ENCODE measurements at regions not wholly inside any gene's neighbourhood (a gene's known extent, or its start where the extent isn't known, plus 50 kb on each side); places are given as distances from the start of the nearest gene placed in this dataset.

DNA sequence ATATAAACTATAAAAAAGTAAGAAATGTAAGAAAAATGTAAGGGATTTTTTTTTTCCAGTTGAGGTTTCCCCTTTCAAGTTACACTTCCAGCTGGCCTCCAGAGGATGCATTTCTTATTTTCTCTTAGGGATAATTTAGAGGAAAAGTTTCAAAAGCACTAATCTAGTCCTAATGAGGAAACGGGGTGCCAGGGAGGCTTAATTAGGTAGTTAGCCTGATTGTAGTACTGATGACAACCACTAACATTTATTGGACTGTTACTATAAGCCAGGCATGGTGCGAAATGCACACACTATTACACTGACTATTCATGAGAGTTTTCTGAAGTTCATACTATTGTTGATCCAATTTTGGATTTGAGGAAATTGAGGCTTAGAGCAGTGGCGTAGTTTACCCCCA, 290.8 kb upstream of the FMN2 start:
- Mint-ChIP-seq H3K36me3 (ENCODE audit: low read depth) (no peaks in the 10 kb centered on the region), H3K27me3 (no peaks in the 10 kb centered on the region), H3K9me3 (ENCODE audit: low read depth) (no peaks in the 10 kb centered on the region), H3K4me3 (no peak overlapping the region), H3K27ac (no peak overlapping the region), H3K4me1 (peaks cover 6% of the 10 kb centered on the region)
- intact Hi-C loops (cut with DNase I, micrococcal nuclease), result loop anchor here in 1 of 2 experiments (5.0 kb wide), 2 partner anchors 49 to 394 kb away; no protein-coding TSS in a partner anchor
- ChIA-PET CTCF (no interaction called here), POLR2A (no interaction called here)
- no peak for ATAC-seq
- no peak for DNase-seq

DNA sequence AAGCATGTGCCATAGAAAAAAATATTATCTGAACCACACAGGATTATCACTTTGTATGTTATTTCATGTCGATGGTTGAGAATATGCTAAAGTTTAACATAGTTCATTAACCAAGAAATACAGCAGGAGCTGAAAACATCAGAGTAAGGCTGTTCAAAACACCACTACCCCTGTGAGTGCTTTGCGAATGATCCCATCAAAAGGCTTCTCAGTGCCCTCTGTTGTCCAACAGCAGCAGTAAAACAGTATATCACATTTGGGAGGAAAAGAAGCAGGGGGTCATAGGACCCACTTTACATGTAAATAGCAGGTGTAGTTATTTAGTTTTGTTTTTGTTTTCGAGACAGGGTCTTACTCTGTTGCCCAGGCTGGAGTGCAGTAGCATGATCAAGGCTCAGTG, 289.4 kb upstream of the FMN2 start:
- DNase-seq, result no peak
- H3K4me3 Mint-ChIP-seq, result no peak overlapping the region
- no peaks in the 10 kb centered on the region for H3K27me3 Mint-ChIP-seq
- ATAC-seq, result no peak
- ChIA-PET POLR2A (no interaction called here), CTCF (interaction anchor here (1.0 to 1.5 kb wide), 4 partner anchors 8 to 96 kb away, joined by 3 to 4 read pairs (median 3); no protein-coding TSS in a partner anchor)
- H3K27ac Mint-ChIP-seq, result no peak overlapping the region
- no peaks in the 10 kb centered on the region for H3K9me3 Mint-ChIP-seq (ENCODE audit: low read depth)
- peaks cover 7% of the 10 kb centered on the region for H3K4me1 Mint-ChIP-seq
- H3K36me3 Mint-ChIP-seq (ENCODE audit: low read depth), result no peaks in the 10 kb centered on the region
- intact Hi-C loops (cut with DNase I, micrococcal nuclease), result loop anchor here in 1 of 2 experiments (5.0 kb wide), 2 partner anchors 50 to 395 kb away; no protein-coding TSS in a partner anchor

DNA sequence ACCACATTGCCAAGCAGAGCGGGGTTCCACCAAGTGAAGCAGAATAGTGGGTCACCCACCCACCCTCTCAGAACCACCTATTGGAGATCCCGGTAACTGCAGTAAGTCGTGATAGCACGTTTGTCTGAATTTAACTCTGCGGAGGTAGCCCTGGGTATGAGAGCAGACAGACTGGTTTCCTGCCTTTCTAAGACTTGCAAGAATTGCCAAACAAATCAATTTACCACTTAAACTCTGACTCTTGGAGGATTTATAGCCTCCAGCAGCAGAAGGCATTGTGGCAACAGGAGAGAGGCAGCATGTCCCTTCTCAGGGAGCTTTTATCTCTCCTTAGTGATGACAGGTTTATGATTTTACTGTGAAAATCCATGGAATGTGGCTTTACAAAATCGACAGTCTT, 287.9 kb upstream of the FMN2 start:
- POLR2A ChIA-PET, result no interaction called here
- Mint-ChIP-seq H3K4me1 (peaks cover 7% of the 10 kb centered on the region), H3K9me3 (ENCODE audit: low read depth) (no peaks in the 10 kb centered on the region), H3K27me3 (no peaks in the 10 kb centered on the region), H3K4me3 (no peak overlapping the region), H3K36me3 (ENCODE audit: low read depth) (no peaks in the 10 kb centered on the region), H3K27ac (no peak overlapping the region)
- no peak for ATAC-seq
- DNase-seq, result no peak
- CTCF ChIA-PET, result no interaction called here
- intact Hi-C loops (cut with DNase I, micrococcal nuclease), result loop anchor here in 1 of 2 experiments (5.0 kb wide), 2 partner anchors 51 to 396 kb away; no protein-coding TSS in a partner anchor

DNA sequence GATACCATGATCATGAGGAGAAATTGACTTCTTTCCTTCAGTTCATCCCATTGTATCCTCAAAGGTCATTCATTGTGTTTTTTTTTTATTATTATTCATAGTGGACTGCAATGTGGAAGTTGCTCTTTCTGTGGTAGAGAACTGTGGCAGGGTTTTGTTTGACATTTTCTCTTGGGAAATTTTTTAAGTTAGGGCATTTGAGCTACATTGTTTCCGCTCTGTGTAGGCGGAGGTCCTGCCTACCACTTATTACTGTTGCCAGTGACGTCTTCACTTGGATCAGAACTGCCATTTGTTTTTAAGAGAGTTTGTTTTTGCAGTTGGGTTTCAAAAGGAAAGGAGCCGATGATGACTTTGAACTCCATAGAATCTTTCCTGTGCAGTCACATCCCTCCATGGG, 287.4 kb upstream of the FMN2 start:
- ChIA-PET POLR2A (interaction anchor here (0.6 kb wide), 1 partner anchor 208 kb away, joined by 4 read pairs; no protein-coding TSS in a partner anchor), CTCF (interaction anchor here (1.6 kb wide), 1 partner anchor 14 kb away, joined by 3 read pairs; no protein-coding TSS in a partner anchor)
- intact Hi-C loops (cut with DNase I, micrococcal nuclease), result loop anchor here in 1 of 2 experiments (5.0 kb wide), 2 partner anchors 52 to 397 kb away; no protein-coding TSS in a partner anchor
- Mint-ChIP-seq H3K36me3 (ENCODE audit: low read depth) (no peaks in the 10 kb centered on the region), H3K27me3 (no peaks in the 10 kb centered on the region), H3K4me3 (no peak overlapping the region), H3K27ac (no peak overlapping the region), H3K9me3 (ENCODE audit: low read depth) (no peaks in the 10 kb centered on the region), H3K4me1 (peaks cover 7% of the 10 kb centered on the region)
- DNase-seq (no peak), ATAC-seq (no peak)

DNA sequence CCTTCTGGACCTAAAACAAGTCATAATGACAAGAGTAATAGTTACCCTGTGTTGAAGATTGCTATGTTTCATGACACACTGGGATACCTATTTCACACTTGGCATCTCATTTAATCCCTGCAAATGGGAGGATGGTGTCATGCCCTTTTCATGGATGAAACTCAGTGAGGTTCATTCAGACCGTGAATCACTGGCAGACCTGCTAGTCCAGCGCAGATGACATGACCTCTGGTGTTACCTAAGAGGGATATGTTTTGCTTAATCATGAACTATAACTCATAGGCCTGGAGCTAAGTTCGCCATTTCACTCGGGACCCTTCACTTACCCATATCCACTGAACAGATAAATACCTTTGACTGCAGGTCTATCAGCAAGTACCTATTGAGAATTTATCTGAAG, 286.6 kb upstream of the FMN2 start:
- H3K9me3 Mint-ChIP-seq (ENCODE audit: low read depth), result no peaks in the 10 kb centered on the region
- intact Hi-C loops (cut with DNase I, micrococcal nuclease), result loop anchor here in 1 of 2 experiments (5.0 kb wide), 1 partner anchor 143 kb away; no protein-coding TSS in a partner anchor
- H3K4me1 Mint-ChIP-seq, result peaks cover 11% of the 10 kb centered on the region
- H3K36me3 Mint-ChIP-seq (ENCODE audit: low read depth), result no peaks in the 10 kb centered on the region
- ChIA-PET POLR2A (no interaction called here), CTCF (interaction anchor here (1.1 to 1.6 kb wide), 2 partner anchors 13 to 87 kb away, joined by 3 read pairs; no protein-coding TSS in a partner anchor)
- no peak overlapping the region for H3K27ac Mint-ChIP-seq
- DNase-seq (no peak), ATAC-seq (no peak)
- no peaks in the 10 kb centered on the region for H3K27me3 Mint-ChIP-seq
- H3K4me3 Mint-ChIP-seq, result no peak overlapping the region

DNA sequence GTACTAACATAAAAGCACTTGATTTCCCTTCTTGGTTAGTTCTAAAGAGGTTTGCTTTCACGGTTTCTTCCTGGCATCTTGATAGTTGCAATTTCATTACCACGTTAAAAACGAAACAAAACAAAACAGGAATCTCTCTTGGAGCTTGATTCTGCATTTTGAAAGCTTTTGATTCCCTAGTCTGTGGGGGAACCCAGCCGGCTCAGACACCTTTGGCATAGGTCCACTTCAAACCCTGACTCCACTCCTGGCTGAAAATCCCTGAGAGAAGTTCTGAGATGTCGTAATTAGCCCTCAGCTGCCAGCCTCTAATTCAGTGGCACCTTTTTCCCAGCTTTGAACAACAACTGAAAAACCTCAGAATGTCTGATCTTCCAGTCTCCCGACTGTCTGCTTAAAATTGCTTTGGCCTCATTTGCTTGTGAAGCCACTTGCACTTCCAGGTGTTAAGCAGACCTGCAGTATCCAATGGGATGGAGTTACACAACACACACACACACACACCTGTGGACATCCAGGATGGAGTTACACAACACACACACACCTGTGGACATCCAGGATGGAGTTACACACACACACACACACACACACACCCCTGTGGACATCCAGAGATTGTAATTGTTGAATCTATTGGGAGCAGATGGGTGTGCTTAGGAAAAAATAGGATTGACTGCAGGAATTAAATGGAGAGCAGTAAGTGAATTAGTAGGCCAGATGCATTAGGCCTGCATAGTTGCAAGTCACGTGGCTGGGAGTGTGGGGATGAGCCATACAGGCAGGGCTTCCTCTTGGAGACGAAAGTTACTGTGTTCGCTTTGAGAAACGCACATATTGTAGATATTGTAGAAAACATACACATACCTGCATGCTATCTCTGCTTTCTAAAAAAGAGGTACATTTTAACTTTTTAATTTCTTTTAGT, 285.6 kb upstream of the FMN2 start:
- Mint-ChIP-seq H3K9me3 (ENCODE audit: low read depth) (no peaks in the 10 kb centered on the region), H3K4me3 (no peak overlapping the region), H3K36me3 (ENCODE audit: low read depth) (no peaks in the 10 kb centered on the region), H3K27ac (no peak overlapping the region), H3K4me1 (peaks cover 20% of the 10 kb centered on the region), H3K27me3 (no peaks in the 10 kb centered on the region)
- ATAC-seq, result no peak
- ChIA-PET CTCF (interaction anchor here (0.7 to 1.6 kb wide), 3 partner anchors 12 to 86 kb away, joined by 3 read pairs; no protein-coding TSS in a partner anchor), POLR2A (no interaction called here)
- no peak for DNase-seq
- intact Hi-C loops (cut with DNase I, micrococcal nuclease), result loop anchor here in 1 of 2 experiments (5.0 kb wide), 1 partner anchor 144 kb away; no protein-coding TSS in a partner anchor

DNA sequence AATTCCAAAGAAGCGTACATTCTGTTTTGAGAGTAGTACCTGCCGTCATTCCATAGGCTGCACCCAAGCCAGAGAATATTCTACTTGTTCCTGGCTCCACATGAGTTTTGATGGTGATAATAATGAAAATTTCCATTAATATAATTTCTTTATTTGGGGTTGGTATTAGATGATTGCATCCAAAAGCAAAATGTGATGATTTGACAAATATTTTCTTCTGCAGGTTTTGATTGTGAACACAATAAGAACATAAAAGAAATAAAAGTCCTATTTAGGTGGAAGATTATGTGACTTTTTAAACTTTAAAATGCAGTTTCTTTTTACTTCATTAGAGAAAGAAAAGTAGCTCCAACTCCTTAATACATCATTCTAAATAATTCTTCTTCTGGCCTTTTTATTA, 284.8 kb upstream of the FMN2 start:
- H3K4me1 Mint-ChIP-seq, result peaks cover 27% of the 10 kb centered on the region
- H3K9me3 Mint-ChIP-seq (ENCODE audit: low read depth), result no peaks in the 10 kb centered on the region
- ATAC-seq (no peak), DNase-seq (no peak)
- H3K36me3 Mint-ChIP-seq (ENCODE audit: low read depth), result no peaks in the 10 kb centered on the region
- no peaks in the 10 kb centered on the region for H3K27me3 Mint-ChIP-seq
- POLR2A ChIA-PET, result no interaction called here
- CTCF ChIA-PET, result interaction anchor here (1.1 to 1.5 kb wide), 2 partner anchors 12 to 20 kb away, joined by 3 to 4 read pairs; no protein-coding TSS in a partner anchor
- no peak overlapping the region for H3K4me3 Mint-ChIP-seq
- no peak overlapping the region for H3K27ac Mint-ChIP-seq
- intact Hi-C loops (cut with DNase I, micrococcal nuclease), result loop anchor here in 1 of 2 experiments (5.0 kb wide), 1 partner anchor 145 kb away; no protein-coding TSS in a partner anchor

DNA sequence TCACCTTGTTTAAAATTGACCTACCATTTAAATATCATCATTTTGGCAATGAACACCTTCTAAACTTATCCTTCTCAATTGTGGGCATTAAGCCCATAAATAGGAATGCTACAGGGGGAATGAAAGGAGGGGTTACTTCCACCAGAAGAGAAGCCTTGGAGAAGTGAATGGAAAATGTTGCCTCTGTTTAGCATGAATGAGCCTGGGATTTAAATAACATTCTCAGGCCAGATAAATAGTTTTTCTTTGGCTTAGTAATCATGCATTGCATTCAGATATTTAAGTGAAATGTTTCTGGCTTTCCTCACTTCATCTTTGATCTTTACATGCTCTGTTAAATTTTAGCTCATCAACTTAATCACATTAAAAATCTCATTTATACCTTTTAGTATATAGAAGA, 284.3 kb upstream of the FMN2 start:
- H3K36me3 Mint-ChIP-seq (ENCODE audit: low read depth), result no peaks in the 10 kb centered on the region
- DNase-seq, result no peak
- no peaks in the 10 kb centered on the region for H3K9me3 Mint-ChIP-seq (ENCODE audit: low read depth)
- no peak overlapping the region for H3K27ac Mint-ChIP-seq
- no peak for ATAC-seq
- POLR2A ChIA-PET, result no interaction called here
- CTCF ChIA-PET, result interaction anchor here (1.1 to 1.5 kb wide), 2 partner anchors 12 to 20 kb away, joined by 3 to 4 read pairs; no protein-coding TSS in a partner anchor
- no peaks in the 10 kb centered on the region for H3K27me3 Mint-ChIP-seq
- no peak overlapping the region for H3K4me3 Mint-ChIP-seq
- intact Hi-C loops (cut with DNase I, micrococcal nuclease), result loop anchor here in 1 of 2 experiments (5.0 kb wide), 1 partner anchor 145 kb away; no protein-coding TSS in a partner anchor
- peaks cover 28% of the 10 kb centered on the region for H3K4me1 Mint-ChIP-seq

DNA sequence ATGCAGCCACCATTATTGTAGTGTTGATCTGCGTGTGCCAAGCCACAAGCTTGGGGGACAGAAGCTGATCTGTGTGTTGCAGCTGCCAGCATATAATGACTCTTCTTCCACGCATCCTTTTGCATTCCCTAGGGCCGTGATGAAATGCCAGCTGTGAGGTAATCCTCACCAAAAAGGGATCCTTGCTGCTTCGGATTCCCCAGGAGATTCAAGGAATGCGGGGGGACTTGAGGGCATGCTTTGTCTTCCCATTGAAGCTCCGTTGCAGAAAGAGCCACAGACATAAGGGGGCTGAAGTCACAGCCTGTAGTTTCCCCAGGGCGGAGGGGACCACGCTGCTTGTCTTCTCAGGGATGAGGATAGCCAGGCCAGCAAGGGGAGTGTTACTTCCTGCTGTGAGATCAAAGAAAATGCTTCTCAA, 281.6 kb upstream of the FMN2 start:
- Mint-ChIP-seq H3K4me1 (peaks cover 39% of the 10 kb centered on the region), H3K36me3 (ENCODE audit: low read depth) (no peaks in the 10 kb centered on the region), H3K27me3 (no peaks in the 10 kb centered on the region), H3K9me3 (ENCODE audit: low read depth) (no peaks in the 10 kb centered on the region), H3K4me3 (no peak overlapping the region), H3K27ac (no peak overlapping the region)
- ChIA-PET CTCF (interaction anchor here (1.0 to 1.3 kb wide), 2 partner anchors 8 to 88 kb away, joined by 4 to 6 read pairs; no protein-coding TSS in a partner anchor), POLR2A (no interaction called here)
- DNase-seq (no peak), ATAC-seq (no peak)
- intact Hi-C loops (cut with DNase I, micrococcal nuclease), result loop anchor here in 1 of 2 experiments (5.0 kb wide), 1 partner anchor 87 kb away; no protein-coding TSS in a partner anchor

DNA sequence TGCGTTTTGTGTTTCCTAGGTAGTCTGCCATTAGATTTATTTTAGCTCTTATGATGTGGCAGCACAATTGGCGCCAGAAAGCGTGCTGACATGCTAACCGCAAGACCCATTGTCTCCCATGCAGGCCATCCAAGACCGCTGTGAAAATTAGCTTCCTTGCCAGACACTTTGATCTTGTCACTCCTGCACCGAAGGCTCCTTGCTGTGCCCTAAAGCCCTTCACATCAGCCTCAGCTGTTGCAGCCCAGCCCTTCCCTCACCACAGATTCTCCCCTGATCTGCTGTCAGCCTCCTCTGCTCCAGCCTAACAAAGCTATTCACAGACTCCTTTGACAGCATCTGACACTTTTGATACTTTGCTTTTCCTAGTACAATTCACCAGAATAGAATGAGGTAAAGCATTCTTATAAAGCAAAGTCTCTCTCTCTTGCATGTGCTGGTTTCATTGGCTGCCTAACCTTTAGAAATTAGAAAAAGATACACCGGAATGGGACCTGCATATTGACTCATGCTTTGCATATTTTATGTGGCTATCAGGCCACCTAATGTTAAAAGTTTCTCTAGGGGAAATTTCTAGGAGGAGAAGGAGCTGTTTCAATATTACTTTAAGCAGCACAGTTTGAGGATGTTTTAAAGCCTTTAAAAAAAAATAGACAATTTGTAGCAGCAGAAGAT, 280.3 kb upstream of the FMN2 start:
- POLR2A ChIA-PET, result interaction anchor here (0.5 kb wide), 1 partner anchor 62 kb away, joined by 4 read pairs; no protein-coding TSS in a partner anchor
- no peaks in the 10 kb centered on the region for H3K27me3 Mint-ChIP-seq
- H3K36me3 Mint-ChIP-seq (ENCODE audit: low read depth), result no peaks in the 10 kb centered on the region
- ATAC-seq, result peak; percentile 66
- peak overlapping the region; percentile 10 for H3K27ac Mint-ChIP-seq
- peaks cover 43% of the 10 kb centered on the region for H3K4me1 Mint-ChIP-seq
- no peaks in the 10 kb centered on the region for H3K9me3 Mint-ChIP-seq (ENCODE audit: low read depth)
- no peak overlapping the region for H3K4me3 Mint-ChIP-seq
- intact Hi-C loops (cut with DNase I, micrococcal nuclease), result loop anchor here (1.0 to 5.0 kb wide), 2 partner anchors 19 to 86 kb away; no protein-coding TSS in a partner anchor
- CTCF ChIA-PET, result interaction anchor here (0.5 to 1.1 kb wide), 2 partner anchors 85 to 592 kb away, joined by 3 read pairs; no protein-coding TSS in a partner anchor
- peak; percentile 47 for DNase-seq

DNA sequence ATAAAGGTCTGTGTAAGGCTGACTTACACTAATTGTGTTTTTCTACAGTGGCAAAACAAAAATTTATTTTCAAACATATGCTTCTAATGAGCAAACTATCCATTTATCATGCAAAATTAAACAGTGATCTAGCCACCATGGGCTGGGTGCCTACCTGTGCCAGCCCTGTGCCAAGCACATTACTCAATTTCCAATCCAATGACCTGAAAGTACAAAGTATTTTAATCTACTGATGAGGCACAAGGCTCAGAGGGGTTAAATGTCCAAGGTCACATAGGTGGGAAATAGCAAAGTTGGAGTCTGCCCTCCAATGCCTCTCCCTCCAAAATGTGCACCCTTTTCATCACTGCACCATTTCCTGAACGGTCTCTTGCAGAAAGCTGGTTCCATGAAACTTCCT, 279.1 kb upstream of the FMN2 start:
- ChIA-PET CTCF (interaction anchor here (0.6 kb wide), 1 partner anchor 58 kb away, joined by 3 read pairs; no protein-coding TSS in a partner anchor), POLR2A (no interaction called here)
- peaks cover 43% of the 10 kb centered on the region for H3K4me1 Mint-ChIP-seq
- no peaks in the 10 kb centered on the region for H3K36me3 Mint-ChIP-seq (ENCODE audit: low read depth)
- no peak overlapping the region for H3K4me3 Mint-ChIP-seq
- ATAC-seq, result no peak
- H3K27me3 Mint-ChIP-seq, result no peaks in the 10 kb centered on the region
- no peak for DNase-seq
- no peak overlapping the region for H3K27ac Mint-ChIP-seq
- no peaks in the 10 kb centered on the region for H3K9me3 Mint-ChIP-seq (ENCODE audit: low read depth)
- intact Hi-C loops (cut with DNase I, micrococcal nuclease), result loop anchor here in 1 of 2 experiments (5.0 kb wide), 1 partner anchor 85 kb away; no protein-coding TSS in a partner anchor
